ENCODE measurements at regions not wholly inside any gene's neighbourhood (a gene's known extent, or its start where the extent isn't known, plus 50 kb on each side); places are given as distances from the start of the nearest gene placed in this dataset.

DNA sequence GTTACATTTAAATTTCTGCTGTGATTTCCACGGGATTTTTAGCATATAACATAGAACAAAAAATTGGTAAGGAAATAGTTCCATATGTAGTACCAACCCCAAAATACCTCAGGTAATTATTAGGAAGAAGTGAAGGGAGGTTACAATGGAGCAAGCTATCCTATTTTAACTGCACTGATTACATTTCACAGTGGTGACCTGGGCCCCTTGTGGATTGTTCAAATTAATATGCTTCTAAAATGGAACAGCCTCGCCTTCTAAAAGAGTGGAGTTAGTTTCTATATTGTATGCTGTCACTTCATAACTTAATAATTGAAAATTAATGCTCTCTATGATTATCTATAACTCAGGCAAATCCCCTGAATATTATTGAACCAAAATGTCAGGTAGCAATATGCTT is 651.7 kb upstream of the GBE1 start:
- TF ChIP-seq, protein P1, sequence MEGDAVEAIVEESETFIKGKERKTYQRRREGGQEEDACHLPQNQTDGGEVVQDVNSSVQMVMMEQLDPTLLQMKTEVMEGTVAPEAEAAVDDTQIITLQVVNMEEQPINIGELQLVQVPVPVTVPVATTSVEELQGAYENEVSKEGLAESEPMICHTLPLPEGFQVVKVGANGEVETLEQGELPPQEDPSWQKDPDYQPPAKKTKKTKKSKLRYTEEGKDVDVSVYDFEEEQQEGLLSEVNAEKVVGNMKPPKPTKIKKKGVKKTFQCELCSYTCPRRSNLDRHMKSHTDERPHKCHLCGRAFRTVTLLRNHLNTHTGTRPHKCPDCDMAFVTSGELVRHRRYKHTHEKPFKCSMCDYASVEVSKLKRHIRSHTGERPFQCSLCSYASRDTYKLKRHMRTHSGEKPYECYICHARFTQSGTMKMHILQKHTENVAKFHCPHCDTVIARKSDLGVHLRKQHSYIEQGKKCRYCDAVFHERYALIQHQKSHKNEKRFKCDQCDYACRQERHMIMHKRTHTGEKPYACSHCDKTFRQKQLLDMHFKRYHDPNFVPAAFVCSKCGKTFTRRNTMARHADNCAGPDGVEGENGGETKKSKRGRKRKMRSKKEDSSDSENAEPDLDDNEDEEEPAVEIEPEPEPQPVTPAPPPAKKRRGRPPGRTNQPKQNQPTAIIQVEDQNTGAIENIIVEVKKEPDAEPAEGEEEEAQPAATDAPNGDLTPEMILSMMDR (IDR thresholded peaks at IDR 0.05; ENCODE audit: control insufficient read depth, insufficient read depth, low read depth, low read length, missing control alignments) = no peak

DNA sequence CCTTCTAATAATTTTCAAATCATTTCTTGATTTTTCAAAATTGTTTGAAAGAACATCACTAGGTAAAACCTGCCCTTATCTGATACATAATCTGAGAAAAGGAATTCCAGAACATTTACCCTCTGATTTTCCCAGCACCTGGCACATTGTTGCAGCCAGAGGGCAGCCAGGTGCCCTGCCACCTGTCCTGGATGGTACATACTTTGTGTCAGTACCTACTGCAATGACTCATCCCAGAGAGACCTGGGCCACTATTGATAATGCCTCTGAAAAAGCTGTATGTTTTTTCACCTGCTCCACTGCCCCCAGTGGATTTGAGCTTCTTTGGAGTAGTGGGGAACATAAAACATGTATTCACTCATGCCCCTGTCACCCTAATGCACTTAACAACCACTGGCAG is 648.9 kb upstream of the GBE1 start:
- no peak overlapping the region for H3K4me3 ChIP-seq (ENCODE audit: control insufficient read depth, low read depth, low read length)
- TF ChIP-seq, protein P1 (IDR thresholded peaks at IDR 0.05; ENCODE audit: control insufficient read depth, insufficient read depth, low read depth, low read length, missing control alignments) = no peak
- no peak for DNase-seq (ENCODE audit: low read depth)

More for the DNA sequence above, 651.7 kb upstream of the GBE1 start:
- no peak for DNase-seq (ENCODE audit: low read depth)
- H3K4me3 ChIP-seq (ENCODE audit: control insufficient read depth, low read depth, low read length) = no peak overlapping the region

DNA sequence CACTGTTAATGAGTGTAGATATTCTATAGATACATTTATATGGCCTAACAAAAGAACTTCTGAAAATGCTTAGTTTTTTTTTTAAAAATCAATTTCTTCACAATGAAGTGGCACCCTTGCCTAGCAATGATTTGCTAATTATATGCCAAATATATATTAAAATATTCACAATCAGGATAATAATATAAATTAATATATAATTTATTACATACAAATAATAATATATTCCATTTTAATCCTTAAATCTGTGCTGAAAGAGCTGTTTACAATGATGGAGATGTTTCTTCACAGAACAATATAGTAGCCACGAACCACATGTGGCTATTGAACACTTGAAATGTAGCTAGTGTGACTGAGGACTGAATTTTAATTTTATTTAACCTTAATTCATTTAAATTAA is 648.4 kb upstream of the GBE1 start:
- no peak overlapping the region for H3K4me3 ChIP-seq (ENCODE audit: control insufficient read depth, low read depth, low read length)
- TF ChIP-seq, protein P1 (IDR thresholded peaks at IDR 0.05; ENCODE audit: control insufficient read depth, insufficient read depth, low read depth, low read length, missing control alignments) = no peak
- no peak for DNase-seq (ENCODE audit: low read depth)

DNA sequence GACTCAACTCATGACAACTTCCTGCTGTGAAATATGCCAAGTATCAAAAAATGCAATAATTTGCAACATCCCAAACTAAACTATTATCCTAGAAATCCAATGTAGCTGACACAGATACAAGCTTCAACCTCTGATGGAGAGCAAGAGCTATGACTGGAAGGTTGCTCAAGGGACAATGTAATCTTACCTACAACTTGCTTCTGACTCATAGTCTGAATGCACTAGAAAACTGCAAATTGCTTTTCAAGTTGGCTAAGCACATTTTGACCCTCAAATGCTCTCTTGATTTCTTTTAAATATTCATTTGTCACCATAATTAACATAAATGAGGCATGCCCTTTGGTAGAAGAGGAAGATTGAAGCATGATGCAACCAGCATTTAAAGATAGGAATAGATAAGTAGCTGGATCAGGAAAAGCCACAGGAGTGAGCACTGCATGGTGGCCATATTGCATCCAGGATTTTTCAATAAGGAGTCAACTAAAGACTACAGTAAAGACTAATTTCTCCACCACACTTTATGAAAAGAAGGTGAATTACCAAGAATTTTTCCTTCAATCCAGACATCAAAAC is 630.8 kb upstream of the GBE1 start:
- no peak for DNase-seq (ENCODE audit: low read depth)
- H3K4me3 ChIP-seq (ENCODE audit: control insufficient read depth, low read depth, low read length) = no peak overlapping the region
- TF ChIP-seq, protein P1 (IDR thresholded peaks at IDR 0.05; ENCODE audit: control insufficient read depth, insufficient read depth, low read depth, low read length, missing control alignments) = no peak

DNA sequence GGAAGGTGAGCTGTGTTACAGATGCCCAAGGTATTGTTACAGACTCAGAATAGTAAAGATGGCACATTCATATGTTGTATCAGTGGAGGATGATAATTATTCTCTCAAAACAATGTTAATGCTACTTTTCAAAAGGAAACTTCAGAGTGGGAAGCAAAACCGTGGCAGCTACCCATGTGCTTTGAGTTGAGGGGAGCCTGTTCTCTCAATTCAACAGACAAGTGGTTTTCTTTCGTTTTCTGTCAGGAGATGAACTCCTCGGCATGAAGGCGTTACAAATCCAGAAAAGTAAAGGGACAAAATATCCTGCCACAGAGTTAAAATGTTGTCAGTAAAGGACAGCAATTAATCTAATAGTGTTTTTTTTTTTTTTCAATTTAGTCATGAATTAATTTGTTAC is 629.4 kb upstream of the GBE1 start:
- TF ChIP-seq, protein P1 (IDR thresholded peaks at IDR 0.05; ENCODE audit: control insufficient read depth, insufficient read depth, low read depth, low read length, missing control alignments) = no peak
- no peak for DNase-seq (ENCODE audit: low read depth)
- H3K4me3 ChIP-seq (ENCODE audit: control insufficient read depth, low read depth, low read length) = no peak overlapping the region

DNA sequence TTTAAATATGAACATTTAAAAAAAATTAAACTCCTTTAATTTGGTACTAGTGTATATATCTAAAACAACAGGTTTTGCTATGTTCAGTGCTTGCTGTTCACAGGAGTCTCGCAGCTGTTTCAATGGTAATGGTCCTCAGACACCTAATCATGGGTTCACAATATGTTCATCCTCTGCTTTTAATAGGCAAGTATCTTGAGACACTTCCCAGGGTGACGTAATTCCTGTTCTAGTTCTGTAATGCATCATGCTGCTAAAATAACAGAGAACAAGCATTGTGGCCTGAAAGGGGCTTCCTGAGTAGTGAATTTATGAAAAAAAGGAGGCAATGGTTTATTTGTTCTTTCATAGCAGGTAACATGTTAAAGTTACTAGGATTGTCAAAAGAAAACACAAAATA is 625.2 kb upstream of the GBE1 start:
- TF ChIP-seq, protein P1 (IDR thresholded peaks at IDR 0.05; ENCODE audit: control insufficient read depth, insufficient read depth, low read depth, low read length, missing control alignments) = no peak
- no peak overlapping the region for H3K4me3 ChIP-seq (ENCODE audit: control insufficient read depth, low read depth, low read length)
- no peak for DNase-seq (ENCODE audit: low read depth)

DNA sequence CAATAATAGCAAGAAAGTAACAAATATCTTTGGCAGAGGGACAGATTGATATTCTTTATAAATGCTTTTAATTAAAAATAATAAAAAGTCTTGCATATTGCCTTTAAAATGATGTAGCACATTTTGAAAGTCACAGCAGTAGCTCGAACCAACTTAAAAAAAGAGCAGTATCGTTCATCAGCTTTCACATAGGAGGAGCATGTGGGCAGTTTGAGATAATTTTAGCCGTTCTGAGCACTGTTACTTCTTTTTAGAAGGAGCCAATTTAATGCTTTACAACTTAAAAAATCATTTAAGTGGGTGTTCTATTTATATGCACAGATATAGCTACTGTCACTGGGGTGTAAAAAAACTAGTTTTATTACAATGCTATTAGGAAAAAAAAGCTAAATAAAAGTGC is 622.7 kb upstream of the GBE1 start:
- TF ChIP-seq, protein P1 (IDR thresholded peaks at IDR 0.05; ENCODE audit: control insufficient read depth, insufficient read depth, low read depth, low read length, missing control alignments) = no peak
- DNase-seq (ENCODE audit: low read depth) = no peak
- H3K4me3 ChIP-seq (ENCODE audit: control insufficient read depth, low read depth, low read length) = no peak overlapping the region
